Right renal pelvis (tissue), 4 donors: ENCODE measurements at regions not wholly inside any gene's neighbourhood (a gene's known extent, or its start where the extent isn't known, plus 50 kb on each side); places are given as distances from the start of the nearest gene placed in this dataset.

Source experiments
- DNase-seq, 4 donors: peaks; one replicate each; pipeline ENCODE4 v3.0.0-alpha.2; 2013; ENCODE audit warnings: low read depth in 4 of 4, low spot score in 3 of 4, missing footprints in 1 of 4

DNA sequence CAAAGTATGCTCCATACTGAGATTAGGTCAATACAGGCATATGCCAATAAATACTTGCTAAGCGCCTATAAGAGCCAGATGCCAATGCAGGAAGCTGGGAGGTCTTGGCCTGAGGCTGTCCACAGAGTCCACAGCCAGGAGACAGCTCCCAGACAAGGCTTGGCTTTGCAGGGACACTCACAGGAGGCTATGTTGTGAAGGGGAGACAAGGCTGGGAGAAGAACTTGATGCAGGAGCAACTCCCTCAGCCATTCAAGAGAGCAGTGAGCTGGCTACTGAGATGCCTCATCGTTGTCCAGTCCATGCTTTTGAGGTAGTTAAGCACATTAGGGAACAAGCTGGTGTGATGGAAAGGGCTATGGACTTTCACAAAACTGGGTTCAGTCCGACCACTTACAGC, 891.5 kb downstream of the TBC1D22A start:
- DNase-seq = no peak

DNA sequence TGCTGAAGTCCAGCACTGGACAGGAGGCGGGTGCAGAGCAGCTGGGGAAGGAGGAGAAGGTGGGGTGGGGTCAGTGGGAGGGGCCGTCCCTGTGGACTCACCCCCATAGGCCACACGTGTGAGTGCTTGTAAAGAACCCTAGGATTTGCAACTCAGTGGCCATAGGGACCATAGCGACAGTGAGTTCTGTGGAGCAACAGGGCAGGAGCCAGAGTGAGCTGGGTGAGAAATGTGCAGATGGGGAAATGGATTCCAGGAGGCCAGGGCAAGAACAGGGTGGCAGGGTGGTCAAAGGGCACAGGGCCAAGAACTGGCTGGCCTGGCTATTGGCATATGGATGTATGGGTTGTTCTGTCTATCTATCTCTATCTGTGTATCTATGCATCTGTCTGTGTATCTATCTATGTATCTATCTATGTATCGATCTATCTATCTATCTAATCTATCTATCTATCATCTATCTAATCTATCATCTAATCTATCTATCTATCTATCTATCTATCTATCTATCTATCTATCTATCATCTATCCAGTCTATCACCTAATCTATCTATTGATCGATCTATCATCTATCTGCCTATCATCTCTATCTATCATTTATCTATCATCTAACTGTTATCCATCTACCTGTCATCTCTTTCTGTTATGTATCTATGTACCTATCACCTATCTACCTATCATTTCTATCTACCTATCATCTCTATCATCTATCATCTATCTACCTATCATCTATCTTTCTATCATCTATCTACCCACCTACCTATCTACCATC, 889.0 kb downstream of the TBC1D22A start:
- DNase-seq = no peak

DNA sequence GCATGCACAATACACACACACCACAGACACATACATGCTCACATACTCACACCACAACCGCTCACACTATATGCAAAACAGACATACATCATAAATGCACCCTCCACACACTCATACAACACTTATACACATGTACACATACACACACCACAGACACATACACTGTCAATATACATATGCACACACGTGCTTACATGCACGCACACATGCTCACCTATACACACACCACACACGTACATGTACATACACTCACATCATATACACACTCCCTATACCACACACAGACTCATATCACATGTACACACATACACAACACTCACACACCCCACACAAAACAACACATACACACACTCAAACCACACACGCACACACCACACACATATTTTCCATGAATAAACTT, 885.3 kb downstream of the TBC1D22A start:
- no peak for DNase-seq

DNA sequence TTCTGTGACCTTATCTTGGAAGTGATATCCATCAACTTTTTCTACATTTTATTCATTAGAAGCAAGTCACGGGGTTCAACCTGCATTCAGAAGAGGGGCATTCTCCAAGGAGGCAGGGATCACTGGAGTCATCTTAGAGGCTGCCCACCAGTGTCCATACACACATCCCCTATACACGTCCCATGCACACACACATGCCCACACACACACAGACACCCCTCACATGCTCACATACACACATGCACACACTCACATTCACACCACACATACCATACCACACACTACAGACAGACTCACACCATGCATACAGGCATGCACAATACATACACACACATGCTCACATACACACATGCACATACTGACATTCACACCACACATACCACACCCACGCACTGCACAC, 884.7 kb downstream of the TBC1D22A start:
- no peak for DNase-seq

DNA sequence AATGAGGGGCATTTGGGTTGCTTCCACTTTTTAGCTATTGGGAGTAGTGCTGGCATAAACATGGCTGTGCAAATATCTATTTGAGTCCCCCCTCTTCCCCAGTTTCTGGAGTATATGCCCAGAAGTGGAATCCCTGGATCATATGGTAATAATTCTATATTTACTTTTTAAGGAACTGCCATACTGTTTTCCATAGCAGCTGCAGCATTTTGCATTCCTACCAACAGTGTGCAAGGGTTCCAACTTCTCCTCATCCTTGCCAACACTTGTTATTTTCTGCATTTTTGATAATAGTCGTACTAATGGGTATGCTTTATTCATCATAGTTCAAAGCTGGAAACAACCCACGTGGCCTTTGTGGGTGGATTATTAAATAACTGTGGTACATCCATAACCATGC, 883.5 kb downstream of the TBC1D22A start:
- DNase-seq = no peak

DNA sequence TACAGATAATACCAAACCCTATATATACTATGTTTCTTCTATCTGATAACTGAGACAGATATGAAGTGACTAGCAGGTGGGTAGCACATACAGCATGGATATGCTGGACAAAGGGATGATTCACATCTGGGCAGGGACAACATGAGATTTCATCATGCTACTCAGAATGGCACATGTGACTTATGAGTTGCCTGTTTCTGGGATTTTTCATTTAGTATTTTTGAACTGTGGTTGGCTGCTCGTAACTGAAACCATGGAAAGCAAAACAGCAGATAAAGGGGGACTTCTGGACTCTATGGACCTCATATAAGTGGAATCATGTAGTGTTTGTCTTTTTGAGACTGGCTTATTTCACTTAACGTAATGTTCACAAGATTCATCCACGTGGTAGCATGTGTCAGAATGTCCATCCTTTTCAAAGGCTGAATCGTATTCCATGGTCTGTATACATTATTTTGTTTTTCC, 883.0 kb downstream of the TBC1D22A start:
- no peak for DNase-seq

DNA sequence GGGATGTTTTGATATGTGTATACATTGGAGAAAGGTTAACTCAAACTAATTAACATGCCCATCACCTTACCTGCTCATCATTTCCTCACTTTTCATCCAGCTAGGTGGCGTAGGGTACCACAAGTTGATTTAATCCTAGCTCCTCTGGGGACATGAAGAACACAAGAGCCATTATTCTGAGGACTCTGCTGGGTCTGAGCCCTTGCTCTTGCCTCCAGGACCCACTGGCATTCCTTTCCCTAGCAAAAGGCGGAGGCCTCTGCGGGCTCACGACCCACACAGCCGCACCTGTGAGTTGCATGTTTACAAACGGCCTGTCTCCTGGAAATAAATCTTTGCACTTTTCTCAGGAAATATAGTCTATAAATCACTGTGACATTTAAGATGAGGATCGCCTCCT, 871.9 kb downstream of the TBC1D22A start:
- DNase-seq = no peak

DNA sequence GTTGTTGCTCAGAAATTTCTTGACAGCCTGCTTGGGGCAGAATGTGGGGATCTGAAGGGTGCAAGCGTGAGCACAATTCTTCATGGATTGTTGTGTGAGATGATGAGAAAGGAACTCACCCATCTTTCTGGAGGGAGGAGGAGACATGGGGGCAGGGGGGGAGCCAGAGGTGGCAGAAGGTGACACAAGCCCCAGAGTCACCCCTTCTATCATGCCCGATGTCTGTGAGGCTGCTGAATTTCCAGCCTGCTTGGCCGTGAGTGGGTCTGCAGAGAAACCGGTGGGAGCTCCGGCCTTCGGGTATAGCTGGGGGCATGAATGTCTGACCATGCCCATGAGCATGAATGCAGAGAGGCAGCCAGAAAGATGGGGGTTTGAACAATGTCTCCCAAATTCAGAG, 870.7 kb downstream of the TBC1D22A start:
- no peak for DNase-seq

DNA sequence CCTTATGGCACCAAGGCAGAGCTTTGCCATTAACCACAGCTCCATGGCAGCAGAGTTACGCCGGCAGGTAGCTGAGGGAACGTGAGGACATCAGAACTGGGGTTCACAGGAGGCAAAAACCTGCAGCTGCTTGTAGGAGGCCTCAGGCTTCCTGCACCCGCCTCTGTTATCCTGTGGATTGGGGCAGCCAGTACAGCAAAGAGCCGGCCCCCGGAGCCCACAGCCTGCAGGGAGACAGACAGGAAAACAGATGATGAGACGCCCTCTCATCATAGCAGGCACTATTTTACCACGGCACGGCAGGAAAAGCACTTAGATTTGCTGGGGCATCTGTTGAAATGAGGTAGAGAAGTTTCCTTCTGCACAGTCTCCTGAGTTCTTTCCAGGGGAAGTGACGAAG, 870.3 kb downstream of the TBC1D22A start:
- DNase-seq = no peak

DNA sequence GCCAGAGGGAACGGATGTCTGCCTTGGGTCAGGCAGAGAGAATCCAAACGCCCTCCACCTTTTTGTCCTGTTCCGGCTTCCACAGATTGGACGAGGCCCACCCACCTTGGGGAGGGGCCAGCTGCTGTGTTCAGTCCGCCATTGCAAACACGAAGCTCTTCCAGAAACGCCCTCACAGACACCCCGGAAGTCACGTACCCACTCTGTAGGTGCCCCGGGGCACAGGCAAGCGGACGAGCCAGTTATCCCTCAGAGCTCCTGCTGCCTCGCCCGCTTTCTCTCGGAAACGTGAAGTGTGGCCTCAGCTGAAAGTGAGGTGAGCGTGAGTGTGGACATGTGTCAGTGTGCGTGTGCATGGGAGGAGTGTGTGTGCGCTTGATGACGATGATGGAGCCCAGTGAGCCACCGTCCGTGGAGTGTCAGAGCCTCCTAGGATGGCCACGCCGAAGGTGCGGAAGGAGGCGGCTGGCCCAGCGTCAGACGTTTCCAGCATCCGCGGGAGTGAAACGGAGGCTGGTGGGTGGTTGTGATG, 869.2 kb downstream of the TBC1D22A start:
- DNase-seq = no peak

DNA sequence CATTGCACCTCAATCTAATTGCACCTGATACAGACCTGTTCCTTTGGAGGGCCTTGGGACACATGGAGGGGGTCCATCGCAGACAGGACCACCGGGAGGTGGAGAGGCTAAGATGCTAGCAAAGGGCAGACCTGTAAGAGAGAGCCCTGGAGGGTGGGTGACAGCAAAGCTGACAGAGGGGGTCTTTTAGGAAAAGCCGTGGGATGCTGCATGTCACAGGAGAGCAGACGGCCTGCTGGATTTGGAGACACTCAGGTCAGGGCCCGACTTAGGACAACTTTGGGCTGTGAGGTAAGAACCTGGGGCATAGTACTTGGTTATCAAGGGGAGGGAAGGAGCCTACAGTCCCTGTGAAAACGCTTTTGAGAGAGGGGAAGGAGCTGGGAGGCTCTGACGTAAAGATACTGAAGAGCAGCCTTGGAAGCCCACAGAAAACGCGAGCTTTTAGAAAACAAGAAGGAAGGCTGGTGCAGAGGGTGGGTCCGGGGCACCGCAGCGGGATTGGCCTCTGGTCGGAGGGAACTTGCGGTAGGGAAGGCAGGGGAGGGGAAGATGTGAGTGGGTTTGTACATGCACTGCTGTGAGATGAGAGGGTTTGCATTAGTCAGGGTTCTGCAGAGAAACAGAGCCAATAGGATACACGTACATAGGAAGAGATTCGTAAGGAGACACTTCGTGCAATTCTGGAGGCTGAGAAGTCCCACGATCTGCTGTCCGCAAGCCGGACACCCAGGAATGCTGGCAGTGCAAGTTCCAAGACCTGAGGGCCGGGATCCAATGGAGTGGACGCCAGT, 868.5 kb downstream of the TBC1D22A start:
- no peak for DNase-seq

DNA sequence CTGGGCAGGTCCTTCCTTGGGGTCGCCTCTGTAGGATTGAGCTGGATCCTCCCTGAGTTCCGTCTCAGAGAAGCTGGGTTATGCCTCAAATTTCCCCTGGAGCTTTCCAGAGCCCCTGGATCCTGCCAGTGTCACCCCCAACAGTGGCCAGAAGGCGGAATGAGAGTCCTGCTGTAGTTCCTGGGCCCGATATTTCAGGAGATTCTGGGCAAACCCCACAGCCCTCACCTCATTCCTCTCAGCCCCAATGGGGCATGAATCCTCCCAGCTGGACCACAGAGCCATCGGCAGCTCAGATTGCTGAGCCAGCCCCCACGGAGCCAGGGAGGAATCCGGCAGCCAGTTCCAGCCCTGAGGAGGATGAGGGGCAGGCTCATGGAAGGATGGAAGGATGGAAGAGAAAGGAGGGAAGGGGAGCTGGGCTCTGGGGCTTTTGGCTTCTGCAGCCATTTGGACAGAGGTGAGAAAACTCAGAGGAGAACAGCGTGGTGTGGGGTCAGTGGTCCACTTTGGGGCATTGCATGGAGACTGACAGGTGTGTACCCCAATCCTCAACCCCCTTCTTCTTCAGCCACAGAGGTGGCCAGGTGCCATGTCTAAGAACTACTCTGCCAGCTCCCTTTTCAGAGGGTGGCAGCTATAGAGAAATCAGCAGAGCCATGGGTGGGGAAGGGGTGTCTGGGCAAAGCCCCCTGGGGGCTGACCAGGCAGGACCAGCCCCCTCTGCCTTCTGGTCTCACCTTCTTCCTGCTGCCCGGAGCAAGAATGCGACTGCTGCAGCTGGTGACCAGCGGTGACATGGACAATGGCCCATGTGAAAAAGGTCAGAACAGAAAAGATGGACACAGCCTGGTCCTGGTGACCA, 867.6 kb downstream of the TBC1D22A start:
- no peak for DNase-seq

DNA sequence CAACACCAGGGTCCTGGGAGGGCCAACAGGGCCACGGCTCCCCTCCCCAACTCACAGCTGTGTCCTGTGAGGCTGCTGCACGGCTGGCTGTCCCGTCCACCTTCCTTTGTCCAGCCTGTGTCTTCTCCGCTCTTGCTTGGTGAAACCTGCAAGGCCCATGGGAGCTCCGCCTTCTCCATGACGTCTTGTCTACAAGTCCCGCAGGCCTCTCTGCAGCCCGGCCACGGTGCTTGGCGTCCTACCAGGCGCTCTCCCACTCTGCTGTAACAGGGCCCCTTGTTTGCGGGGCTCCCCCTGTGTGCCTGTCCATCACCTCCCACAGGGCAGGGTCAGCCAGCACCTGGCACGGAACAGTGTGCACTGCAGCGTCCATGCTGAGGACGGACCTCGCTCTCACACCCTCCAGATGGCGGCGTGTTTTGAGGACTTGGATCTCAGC, 866.8 kb downstream of the TBC1D22A start:
- peak in 1 of 4 donors; percentile 9 for DNase-seq

DNA sequence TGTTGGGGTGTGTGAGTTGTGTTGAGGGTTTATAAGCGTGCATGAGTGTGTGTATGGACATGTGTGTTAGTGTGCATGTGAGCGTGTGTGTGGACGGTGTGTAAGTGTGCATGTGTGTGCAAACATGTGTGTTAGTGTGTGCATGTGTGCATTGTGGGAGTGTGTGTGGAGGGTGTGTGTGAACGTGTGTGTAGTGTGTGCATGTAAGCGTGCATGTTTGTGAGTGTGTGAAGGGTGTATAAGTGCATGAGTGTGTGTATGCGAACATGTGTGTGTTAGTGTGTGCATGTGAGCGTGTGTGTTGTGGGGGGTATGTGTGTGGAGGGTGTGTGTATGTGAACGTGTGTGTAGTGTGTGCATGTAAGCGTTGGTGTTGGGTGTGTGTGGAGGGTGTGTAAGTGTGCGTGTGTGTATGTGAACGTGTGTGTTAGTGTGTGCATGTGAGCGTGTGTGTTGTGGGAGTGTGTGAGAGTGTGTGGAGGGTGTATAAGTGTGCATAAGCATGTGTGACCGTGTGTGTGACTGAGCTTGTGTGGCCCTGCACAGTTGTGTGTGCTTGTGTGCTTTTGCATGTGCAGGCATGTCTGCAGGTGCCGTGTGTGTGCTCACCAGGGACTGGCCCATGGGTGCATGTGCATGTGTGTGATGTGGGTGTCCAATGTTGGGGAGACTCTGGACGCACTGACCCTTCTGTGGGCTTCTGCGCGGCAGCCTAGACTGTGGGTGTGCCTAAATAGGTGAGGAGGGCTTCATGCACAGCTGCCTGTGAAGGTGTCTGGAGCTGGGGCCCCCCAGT, 866.2 kb downstream of the TBC1D22A start:
- DNase-seq = no peak

DNA sequence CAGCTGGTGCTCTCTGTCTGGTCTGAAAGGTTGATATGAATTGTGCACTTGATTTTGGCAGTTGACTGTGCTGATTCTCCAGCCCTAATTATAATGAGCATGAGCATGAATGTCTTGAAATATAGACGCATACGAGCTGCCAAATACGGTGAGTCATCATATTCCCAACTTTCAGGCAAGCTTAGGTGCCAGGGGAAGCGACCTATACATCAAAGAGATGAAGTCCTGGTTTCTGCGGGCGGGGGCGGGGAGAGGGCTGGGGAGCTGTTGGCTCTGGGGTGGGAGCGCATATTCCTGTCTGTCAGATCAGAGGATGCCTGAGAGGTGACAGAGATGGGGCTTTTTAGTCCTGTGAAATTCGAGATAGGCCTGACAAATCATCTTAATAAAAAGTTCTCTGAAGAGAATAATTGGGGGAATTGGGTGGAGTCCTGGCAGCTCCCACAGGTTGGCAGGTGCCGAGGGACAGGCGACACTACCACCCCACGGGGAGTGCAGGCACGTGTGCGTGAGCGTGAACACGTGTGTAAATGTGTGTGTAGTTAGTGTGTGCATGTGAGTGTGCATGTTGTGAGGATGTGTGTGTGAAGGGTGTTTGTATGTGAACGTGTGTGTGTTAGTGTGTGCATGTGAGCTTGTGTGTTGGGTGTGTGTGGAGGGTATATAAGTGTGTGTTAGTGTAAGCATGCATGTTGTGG, 865.3 kb downstream of the TBC1D22A start:
- DNase-seq = no peak

DNA sequence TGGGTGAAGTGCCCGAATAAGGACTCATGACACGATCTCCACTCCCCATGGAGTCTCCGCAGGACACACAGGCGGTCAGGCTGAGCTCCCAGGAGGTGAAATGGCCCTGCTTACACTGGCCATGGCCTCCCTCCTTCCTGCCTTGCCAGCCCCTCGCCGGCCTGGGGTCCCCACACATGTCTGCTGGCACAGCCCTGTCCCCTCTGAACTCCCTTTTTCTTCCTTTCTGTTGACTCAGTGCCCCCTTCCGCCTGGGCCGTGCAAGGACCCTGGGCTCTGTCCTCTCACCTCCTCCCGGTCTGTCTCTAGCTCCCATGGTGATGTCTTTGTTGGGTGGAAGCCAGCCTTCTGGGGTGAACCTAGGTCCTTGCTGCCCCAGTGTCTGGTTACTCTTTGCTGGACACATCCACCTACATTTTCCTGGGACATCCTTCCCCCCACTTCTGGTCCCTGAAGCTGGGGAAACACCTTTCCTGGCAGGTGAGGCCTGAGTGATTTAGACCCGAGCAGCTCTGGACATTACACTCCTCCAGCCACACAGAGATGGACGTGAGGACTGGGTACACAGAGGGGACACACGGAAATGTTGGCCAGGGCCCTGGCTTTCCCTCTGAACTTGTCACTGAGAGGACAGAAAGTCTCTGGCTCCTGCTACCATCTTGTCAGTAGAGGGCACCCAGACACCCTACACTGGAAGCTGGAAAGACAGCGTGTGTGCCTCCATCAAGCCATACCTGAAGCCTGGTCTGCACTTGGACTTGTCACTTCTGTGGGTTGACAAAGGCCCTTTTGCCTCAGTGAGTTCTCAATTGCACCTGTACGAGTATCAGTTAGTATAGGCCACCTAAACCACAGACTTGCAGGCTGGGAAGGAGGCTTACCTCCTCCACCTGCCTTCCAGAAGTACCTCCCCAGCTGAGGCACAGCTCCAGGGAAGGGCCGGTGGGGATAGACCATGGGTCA, 864.3 kb downstream of the TBC1D22A start:
- no peak for DNase-seq

DNA sequence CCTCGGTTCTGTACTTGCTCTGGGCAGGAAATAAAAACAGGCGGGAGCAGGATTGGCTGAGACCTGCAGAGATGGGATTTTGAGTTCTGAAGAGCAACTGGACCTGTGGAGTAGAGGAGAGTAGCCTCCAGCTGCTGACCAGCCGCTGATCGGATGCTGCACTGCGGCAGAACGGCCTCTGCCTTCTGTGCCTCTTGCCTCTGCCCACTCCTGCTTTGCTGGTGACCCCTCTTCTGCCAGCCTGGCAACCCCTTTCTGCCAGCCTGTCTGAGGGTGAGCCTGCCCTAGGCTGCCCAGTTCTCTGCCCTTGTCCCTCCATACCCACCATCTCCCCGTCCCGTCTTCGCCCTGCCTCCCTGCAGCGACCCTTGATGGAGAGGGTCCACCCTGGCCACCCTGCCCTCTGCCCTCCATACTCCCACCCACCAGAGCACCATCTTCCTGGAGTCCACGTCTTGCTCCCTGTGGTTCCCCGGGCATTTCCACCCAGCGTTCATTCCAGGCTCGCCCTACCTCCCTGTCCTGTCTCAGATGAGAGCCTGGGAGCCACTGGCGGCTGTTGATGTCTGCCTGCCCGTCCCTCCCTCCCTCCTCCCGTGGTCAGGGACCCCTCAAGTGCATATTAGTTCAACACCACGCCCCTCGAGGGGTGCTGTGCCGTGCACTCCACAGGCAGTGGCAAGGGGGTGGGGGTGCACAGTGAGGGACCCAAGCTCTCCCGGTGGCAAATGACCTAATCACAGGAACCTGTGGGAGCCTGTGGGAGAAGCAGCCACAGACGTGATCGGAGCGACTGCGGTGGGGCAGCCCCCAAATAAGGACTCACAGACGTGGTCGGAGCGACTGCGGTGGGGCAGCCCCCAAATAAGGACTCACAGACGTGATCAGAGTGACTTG, 863.3 kb downstream of the TBC1D22A start:
- DNase-seq = no peak
